OCI-LY7 (cell line): ENCODE measurements at regions not wholly inside any gene's neighbourhood (a gene's known extent, or its start where the extent isn't known, plus 50 kb on each side); places are given as distances from the start of the nearest gene placed in this dataset.

Source experiments
- EZH2phosphoT487 ChIP-seq: fragments of 200-600 bp; sonication (generic); IDR thresholded peaks from 2 replicates; pipeline ENCODE4 v1.6.1; 2018; ENCODE audit warnings: low read depth, borderline replicate concordance, mild to moderate bottlenecking, mixed run types, antibody characterized with exemption, low read length, moderate library complexity, mixed read lengths
- TF ChIP-seq, protein P1 (sequence below): fragments of 200-600 bp; sonication (generic); conservative IDR thresholded peaks from 2 replicates; pipeline ENCODE4 v1.5.1; 2014; ENCODE audit warnings: mild to moderate bottlenecking, antibody characterized with exemption, low read length, moderate library complexity, mixed read lengths

DNA sequence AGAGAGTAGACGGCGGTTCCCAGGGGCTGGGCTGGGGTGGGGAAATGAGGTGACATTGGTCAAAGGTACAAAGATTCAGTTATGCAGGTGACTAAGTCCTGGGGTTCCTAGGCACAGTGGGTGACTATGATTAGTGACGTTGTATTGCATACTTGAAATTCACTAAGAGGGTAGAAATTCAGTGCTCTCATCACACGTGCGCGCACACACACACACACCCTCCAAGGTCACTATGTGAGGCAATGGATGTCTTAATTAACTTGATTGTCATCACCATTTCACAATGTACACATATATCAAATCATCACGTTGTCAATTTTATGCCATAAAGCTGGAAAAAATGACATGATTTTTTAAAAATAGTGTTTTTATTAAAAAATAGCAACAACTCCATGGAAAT is 92.9 kb upstream of the ALKAL2 start:
- TF ChIP-seq, protein P1, sequence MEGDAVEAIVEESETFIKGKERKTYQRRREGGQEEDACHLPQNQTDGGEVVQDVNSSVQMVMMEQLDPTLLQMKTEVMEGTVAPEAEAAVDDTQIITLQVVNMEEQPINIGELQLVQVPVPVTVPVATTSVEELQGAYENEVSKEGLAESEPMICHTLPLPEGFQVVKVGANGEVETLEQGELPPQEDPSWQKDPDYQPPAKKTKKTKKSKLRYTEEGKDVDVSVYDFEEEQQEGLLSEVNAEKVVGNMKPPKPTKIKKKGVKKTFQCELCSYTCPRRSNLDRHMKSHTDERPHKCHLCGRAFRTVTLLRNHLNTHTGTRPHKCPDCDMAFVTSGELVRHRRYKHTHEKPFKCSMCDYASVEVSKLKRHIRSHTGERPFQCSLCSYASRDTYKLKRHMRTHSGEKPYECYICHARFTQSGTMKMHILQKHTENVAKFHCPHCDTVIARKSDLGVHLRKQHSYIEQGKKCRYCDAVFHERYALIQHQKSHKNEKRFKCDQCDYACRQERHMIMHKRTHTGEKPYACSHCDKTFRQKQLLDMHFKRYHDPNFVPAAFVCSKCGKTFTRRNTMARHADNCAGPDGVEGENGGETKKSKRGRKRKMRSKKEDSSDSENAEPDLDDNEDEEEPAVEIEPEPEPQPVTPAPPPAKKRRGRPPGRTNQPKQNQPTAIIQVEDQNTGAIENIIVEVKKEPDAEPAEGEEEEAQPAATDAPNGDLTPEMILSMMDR = no peak
- TF ChIP-seq EZH2phosphoT487 = no peak
